Gastrocnemius medialis (tissue), 4 donors: ENCODE measurements at regions not wholly inside any gene's neighbourhood (a gene's known extent, or its start where the extent isn't known, plus 50 kb on each side); places are given as distances from the start of the nearest gene placed in this dataset.

ENCODE experiments used
- POLR2A ChIP-seq, 2 donors: fragments of 450-650 bp; IDR thresholded peaks; one replicate each; pipeline ENCODE4 v1.6.1; 2017; ENCODE audit warnings: antibody characterized with exemption in 2 of 2, mild to moderate bottlenecking in 2 of 2, moderate library complexity in 2 of 2
- TF ChIP-seq, protein P1 (sequence below), 5 experiments: fragments of 450-650 bp in 3 of 5; fragments of 200-600 bp in 2 of 5; sonication (generic) in 2 of 5; IDR thresholded peaks in 4 of 5; conservative IDR thresholded peaks in 1 of 5; 1 replicate in 4 of 5; 2 replicates in 1 of 5; pipeline ENCODE4 v1.5.1; 2016 to 2019; ENCODE audit warnings: antibody characterized with exemption in 5 of 5, mild to moderate bottlenecking in 3 of 5, moderate library complexity in 3 of 5

GRCh38 chr6:144649085-144649484 is 363.9 kb downstream of the UTRN start:
- TF ChIP-seq, protein P1, sequence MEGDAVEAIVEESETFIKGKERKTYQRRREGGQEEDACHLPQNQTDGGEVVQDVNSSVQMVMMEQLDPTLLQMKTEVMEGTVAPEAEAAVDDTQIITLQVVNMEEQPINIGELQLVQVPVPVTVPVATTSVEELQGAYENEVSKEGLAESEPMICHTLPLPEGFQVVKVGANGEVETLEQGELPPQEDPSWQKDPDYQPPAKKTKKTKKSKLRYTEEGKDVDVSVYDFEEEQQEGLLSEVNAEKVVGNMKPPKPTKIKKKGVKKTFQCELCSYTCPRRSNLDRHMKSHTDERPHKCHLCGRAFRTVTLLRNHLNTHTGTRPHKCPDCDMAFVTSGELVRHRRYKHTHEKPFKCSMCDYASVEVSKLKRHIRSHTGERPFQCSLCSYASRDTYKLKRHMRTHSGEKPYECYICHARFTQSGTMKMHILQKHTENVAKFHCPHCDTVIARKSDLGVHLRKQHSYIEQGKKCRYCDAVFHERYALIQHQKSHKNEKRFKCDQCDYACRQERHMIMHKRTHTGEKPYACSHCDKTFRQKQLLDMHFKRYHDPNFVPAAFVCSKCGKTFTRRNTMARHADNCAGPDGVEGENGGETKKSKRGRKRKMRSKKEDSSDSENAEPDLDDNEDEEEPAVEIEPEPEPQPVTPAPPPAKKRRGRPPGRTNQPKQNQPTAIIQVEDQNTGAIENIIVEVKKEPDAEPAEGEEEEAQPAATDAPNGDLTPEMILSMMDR (IDR thresholded peaks at IDR 0.05 in 4 of 5, conservative IDR thresholded peaks at IDR 0.05 in 1 of 5), result no peak
- TF ChIP-seq POLR2A (IDR thresholded peaks at IDR 0.05), result no peak
